Neural progenitor cell (in vitro differentiated cells): ENCODE measurements at regions not wholly inside any gene's neighbourhood (a gene's known extent, or its start where the extent isn't known, plus 50 kb on each side); places are given as distances from the start of the nearest gene placed in this dataset.

Experiments
- DNase-seq: peaks from one replicate; pipeline ENCODE4 v3.0.0-alpha.2; 2016; ENCODE audit warnings: low spot score
- H2AFZ ChIP-seq: fragments of 200-600 bp; sonication (generic); replicated peaks from 2 replicates; pipeline ENCODE4 v1.6.1; 2016; ENCODE audit warnings: antibody characterized with exemption
- H3F3A ChIP-seq: fragments of 200-600 bp; sonication (generic); 2 replicates; pipeline ENCODE4 v1.6.1; 2016; ENCODE audit warnings: antibody characterized with exemption, low read depth
- H3K27ac ChIP-seq: fragments of 200-600 bp; sonication (generic); 2 replicates; pipeline ENCODE4 v1.5.1; 2016; ENCODE audit warnings: mild to moderate bottlenecking
- H3K27me3 ChIP-seq: fragments of 200-600 bp; sonication (generic); 2 replicates; pipeline ENCODE4 v1.6.1; 2016; ENCODE audit warnings: mild to moderate bottlenecking, moderate library complexity
- H3K36me3 ChIP-seq: fragments of 200-600 bp; sonication (generic); 2 replicates; pipeline ENCODE4 v1.5.1; 2016
- H3K4me1 ChIP-seq: fragments of 200-600 bp; sonication (generic); 2 replicates; pipeline ENCODE4 v1.6.1; 2016; ENCODE audit warnings: mixed run types
- H3K4me2 ChIP-seq: fragments of 200-600 bp; sonication (generic); 2 replicates; pipeline ENCODE4 v1.6.1; 2016
- H3K4me3 ChIP-seq: fragments of 200-600 bp; sonication (generic); 2 replicates; pipeline ENCODE4 v1.5.1; 2016
- H3K79me2 ChIP-seq: fragments of 200-600 bp; sonication (generic); 2 replicates; pipeline ENCODE4 v1.6.1; 2016; ENCODE audit warnings: low read depth
- H3K9ac ChIP-seq: fragments of 200-600 bp; sonication (generic); 2 replicates; pipeline ENCODE4 v1.6.1; 2016
- H3K9me3 ChIP-seq: fragments of 200-600 bp; sonication (generic); 2 replicates; pipeline ENCODE4 v1.5.1; 2016; ENCODE audit warnings: low read depth
- H4K20me1 ChIP-seq: fragments of 200-600 bp; sonication (generic); 2 replicates; pipeline ENCODE4 v1.6.1; 2016; ENCODE audit warnings: low read depth
- H3K27ac Mint-ChIP-seq: 3 replicates; pipeline ENCODE4 v1.8.0; 2021; ENCODE audit warnings: mixed read lengths
- H3K27me3 Mint-ChIP-seq: 2 replicates; pipeline ENCODE4 v1.8.0; 2022; ENCODE audit warnings: low read depth, mild to moderate bottlenecking, inconsistent platforms, moderate library complexity, mixed read lengths; ENCODE audit not compliant: insufficient read depth
- H3K36me3 Mint-ChIP-seq: 3 replicates; pipeline ENCODE4 v1.8.0; 2021; ENCODE audit warnings: mixed read lengths
- H3K4me1 Mint-ChIP-seq: 3 replicates; pipeline ENCODE4 v1.8.0; 2021; ENCODE audit warnings: mixed read lengths
- H3K4me3 Mint-ChIP-seq: 3 replicates; pipeline ENCODE4 v1.8.0; 2021; ENCODE audit warnings: mild to moderate bottlenecking, moderate library complexity, mixed read lengths
- H3K9me3 Mint-ChIP-seq: 3 replicates; pipeline ENCODE4 v1.8.0; 2020; ENCODE audit warnings: mixed read lengths
- EZH2 ChIP-seq: fragments of 200-600 bp; sonication (generic); IDR thresholded peaks from 2 replicates; pipeline ENCODE4 v1.6.1; 2017; ENCODE audit warnings: antibody characterized with exemption, mild to moderate bottlenecking, moderate library complexity
- EZH2phosphoT487 ChIP-seq: fragments of 200-600 bp; sonication (generic); IDR thresholded peaks from 2 replicates; pipeline ENCODE4 v1.6.1; 2017; ENCODE audit warnings: antibody characterized with exemption
- TF ChIP-seq, protein P1 (sequence below): fragments of 200-600 bp; sonication (generic); IDR thresholded peaks from 2 replicates; pipeline ENCODE4 v1.5.1; 2017; ENCODE audit warnings: antibody characterized with exemption, mild to moderate bottlenecking

DNA sequence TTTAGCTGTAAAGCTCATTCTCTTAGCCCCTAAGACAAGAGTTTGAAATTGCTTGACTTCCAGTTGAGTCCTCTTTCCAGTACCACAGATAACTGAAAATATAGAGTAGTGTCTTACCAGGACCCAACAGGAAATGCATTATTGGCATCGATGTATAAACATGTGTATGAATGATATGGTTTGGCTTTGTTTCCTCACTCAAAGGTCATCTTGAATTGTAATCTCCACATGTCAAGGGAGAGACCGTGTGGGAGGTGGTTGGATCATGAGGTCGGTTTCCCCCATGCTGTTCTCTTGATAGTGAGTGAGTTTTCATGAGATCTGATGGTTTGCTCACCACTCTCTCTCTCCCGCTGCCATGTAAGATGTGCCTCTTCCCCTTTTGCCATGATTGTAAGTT lies 745.0 kb downstream of the TMEM182 start:
- no peaks in the 10 kb centered on the region for H3K4me1 ChIP-seq
- no peaks in the 10 kb centered on the region for H3K4me1 Mint-ChIP-seq
- no peaks in the 10 kb centered on the region for H3K36me3 ChIP-seq
- no peaks in the 10 kb centered on the region for H4K20me1 ChIP-seq
- H3K9me3 Mint-ChIP-seq: peaks cover 2% of the 10 kb centered on the region
- H3K9me3 ChIP-seq: no peaks in the 10 kb centered on the region
- no peak overlapping the region for H3K4me3 Mint-ChIP-seq
- H3K27me3 Mint-ChIP-seq: no peaks in the 10 kb centered on the region
- no peak overlapping the region for H3K4me2 ChIP-seq
- no peak overlapping the region for H2AFZ ChIP-seq
- no peak overlapping the region for H3K27ac ChIP-seq
- no peak overlapping the region for H3K9ac ChIP-seq
- H3K36me3 Mint-ChIP-seq: no peaks in the 10 kb centered on the region
- no peaks in the 10 kb centered on the region for H3F3A ChIP-seq
- DNase-seq: no peak
- TF ChIP-seq EZH2: no peak
- TF ChIP-seq, protein P1, sequence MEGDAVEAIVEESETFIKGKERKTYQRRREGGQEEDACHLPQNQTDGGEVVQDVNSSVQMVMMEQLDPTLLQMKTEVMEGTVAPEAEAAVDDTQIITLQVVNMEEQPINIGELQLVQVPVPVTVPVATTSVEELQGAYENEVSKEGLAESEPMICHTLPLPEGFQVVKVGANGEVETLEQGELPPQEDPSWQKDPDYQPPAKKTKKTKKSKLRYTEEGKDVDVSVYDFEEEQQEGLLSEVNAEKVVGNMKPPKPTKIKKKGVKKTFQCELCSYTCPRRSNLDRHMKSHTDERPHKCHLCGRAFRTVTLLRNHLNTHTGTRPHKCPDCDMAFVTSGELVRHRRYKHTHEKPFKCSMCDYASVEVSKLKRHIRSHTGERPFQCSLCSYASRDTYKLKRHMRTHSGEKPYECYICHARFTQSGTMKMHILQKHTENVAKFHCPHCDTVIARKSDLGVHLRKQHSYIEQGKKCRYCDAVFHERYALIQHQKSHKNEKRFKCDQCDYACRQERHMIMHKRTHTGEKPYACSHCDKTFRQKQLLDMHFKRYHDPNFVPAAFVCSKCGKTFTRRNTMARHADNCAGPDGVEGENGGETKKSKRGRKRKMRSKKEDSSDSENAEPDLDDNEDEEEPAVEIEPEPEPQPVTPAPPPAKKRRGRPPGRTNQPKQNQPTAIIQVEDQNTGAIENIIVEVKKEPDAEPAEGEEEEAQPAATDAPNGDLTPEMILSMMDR: no peak
- no peak for TF ChIP-seq EZH2phosphoT487
- H3K27ac Mint-ChIP-seq: no peak overlapping the region
- no peaks in the 10 kb centered on the region for H3K79me2 ChIP-seq
- H3K4me3 ChIP-seq: no peak overlapping the region
- H3K27me3 ChIP-seq: no peaks in the 10 kb centered on the region

DNA sequence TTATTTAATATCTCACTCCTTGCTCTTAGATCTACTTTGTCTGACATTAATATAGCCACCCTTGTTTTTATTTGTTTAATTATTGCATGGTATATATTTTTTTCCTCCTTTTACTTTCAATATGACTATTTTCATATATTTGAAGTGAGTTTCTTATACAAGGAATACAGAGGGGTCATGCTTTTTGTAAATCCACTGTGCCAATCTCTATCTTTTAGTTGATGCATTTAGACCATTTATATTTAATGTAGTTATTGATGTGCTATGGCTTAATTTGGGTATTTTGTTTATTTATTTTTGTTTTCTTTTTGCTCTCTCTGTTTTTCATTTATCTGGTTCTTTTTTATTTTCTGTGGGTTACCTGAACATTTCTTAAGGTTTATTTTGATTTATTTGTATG lies 750.6 kb downstream of the TMEM182 start:
- peaks cover 12% of the 10 kb centered on the region for H3K9me3 Mint-ChIP-seq
- Histone ChIP-seq H3K27ac (no peak overlapping the region), H3K36me3 (no peaks in the 10 kb centered on the region), H3K4me2 (no peak overlapping the region), H2AFZ (no peak overlapping the region), H3K9ac (no peak overlapping the region), H3K4me3 (no peak overlapping the region), H4K20me1 (no peaks in the 10 kb centered on the region), H3K27me3 (no peaks in the 10 kb centered on the region), H3K9me3 (no peaks in the 10 kb centered on the region), H3F3A (no peaks in the 10 kb centered on the region), H3K4me1 (no peaks in the 10 kb centered on the region), H3K79me2 (no peaks in the 10 kb centered on the region)
- TF ChIP-seq EZH2phosphoT487 (no peak), EZH2 (no peak)
- TF ChIP-seq, protein P1: no peak
- H3K27me3 Mint-ChIP-seq: no peaks in the 10 kb centered on the region
- H3K36me3 Mint-ChIP-seq: no peaks in the 10 kb centered on the region
- DNase-seq: no peak
- H3K4me1 Mint-ChIP-seq: no peaks in the 10 kb centered on the region
- H3K4me3 Mint-ChIP-seq: no peak overlapping the region
- no peak overlapping the region for H3K27ac Mint-ChIP-seq

DNA sequence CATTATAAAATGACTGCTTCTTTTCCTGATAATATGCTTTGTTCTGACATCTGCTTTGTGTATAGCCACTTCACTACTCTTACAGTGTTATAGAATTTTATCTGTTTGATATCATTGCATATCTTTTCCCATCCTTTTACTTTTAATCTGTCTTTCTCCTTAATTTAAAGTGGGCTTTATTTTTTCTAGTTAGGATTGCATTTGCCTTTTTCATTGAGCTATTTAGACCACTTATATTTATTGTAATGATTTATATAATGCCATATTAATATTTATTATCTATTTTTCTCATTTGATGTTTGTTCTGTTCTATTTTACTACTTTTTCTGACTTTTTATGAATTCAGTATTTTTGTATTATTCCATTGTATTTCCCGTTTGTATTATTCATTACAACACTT lies 758.7 kb downstream of the TMEM182 start:
- Mint-ChIP-seq H3K36me3 (no peaks in the 10 kb centered on the region), H3K4me3 (no peak overlapping the region), H3K27me3 (no peaks in the 10 kb centered on the region), H3K4me1 (peaks cover 13% of the 10 kb centered on the region), H3K9me3 (peaks cover 11% of the 10 kb centered on the region), H3K27ac (no peak overlapping the region)
- H4K20me1 ChIP-seq: no peaks in the 10 kb centered on the region
- no peak overlapping the region for H3K9ac ChIP-seq
- H3K4me1 ChIP-seq: no peaks in the 10 kb centered on the region
- H3K27me3 ChIP-seq: no peaks in the 10 kb centered on the region
- no peak overlapping the region for H3K4me3 ChIP-seq
- no peak overlapping the region for H3K27ac ChIP-seq
- no peak overlapping the region for H3K4me2 ChIP-seq
- no peaks in the 10 kb centered on the region for H3F3A ChIP-seq
- H2AFZ ChIP-seq: no peak overlapping the region
- no peaks in the 10 kb centered on the region for H3K9me3 ChIP-seq
- no peaks in the 10 kb centered on the region for H3K79me2 ChIP-seq
- H3K36me3 ChIP-seq: peaks cover 9% of the 10 kb centered on the region
- no peak for DNase-seq
- TF ChIP-seq, protein P1: no peak
- TF ChIP-seq EZH2: no peak

DNA sequence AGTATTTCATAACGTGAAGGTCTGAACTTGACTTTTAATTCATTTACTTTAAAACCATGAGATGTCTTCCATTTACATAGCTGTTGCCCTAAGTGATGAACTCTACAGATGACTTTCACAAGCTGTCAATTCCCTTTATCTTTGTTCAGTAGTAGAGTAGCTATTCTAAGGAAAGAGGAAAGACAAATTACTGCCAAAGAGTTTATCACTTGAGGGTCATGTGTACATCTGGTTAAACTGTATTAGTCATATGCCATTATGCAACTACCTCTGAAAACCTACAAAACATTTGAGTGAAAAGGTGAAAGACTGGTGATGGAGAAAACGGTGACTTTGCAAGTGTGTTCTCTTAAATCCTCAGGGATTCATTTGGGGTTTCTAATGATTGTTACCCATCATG lies 763.9 kb downstream of the TMEM182 start:
- no peak overlapping the region for H3K9ac ChIP-seq
- no peak overlapping the region for H3K4me3 ChIP-seq
- H3F3A ChIP-seq: no peaks in the 10 kb centered on the region
- Mint-ChIP-seq H3K4me1 (peaks cover 43% of the 10 kb centered on the region), H3K9me3 (peaks cover 9% of the 10 kb centered on the region), H3K27me3 (no peaks in the 10 kb centered on the region), H3K27ac (no peak overlapping the region), H3K4me3 (no peak overlapping the region), H3K36me3 (no peaks in the 10 kb centered on the region)
- TF ChIP-seq, protein P1: no peak
- TF ChIP-seq EZH2phosphoT487 (no peak), EZH2 (no peak)
- H3K4me2 ChIP-seq: no peak overlapping the region
- H3K27ac ChIP-seq: no peak overlapping the region
- no peaks in the 10 kb centered on the region for H3K9me3 ChIP-seq
- H4K20me1 ChIP-seq: no peaks in the 10 kb centered on the region
- H3K27me3 ChIP-seq: no peaks in the 10 kb centered on the region
- H3K79me2 ChIP-seq: no peaks in the 10 kb centered on the region
- H2AFZ ChIP-seq: no peak overlapping the region
- H3K36me3 ChIP-seq: no peaks in the 10 kb centered on the region
- H3K4me1 ChIP-seq: peaks cover 13% of the 10 kb centered on the region
- no peak for DNase-seq
